ENCODE measurements at regions not wholly inside any gene's neighbourhood (a gene's known extent, or its start where the extent isn't known, plus 50 kb on each side); places are given as distances from the start of the nearest gene placed in this dataset.
A peak's percentile ranks its signal among the peaks of the same experiment; 100 is the strongest.

DNA sequence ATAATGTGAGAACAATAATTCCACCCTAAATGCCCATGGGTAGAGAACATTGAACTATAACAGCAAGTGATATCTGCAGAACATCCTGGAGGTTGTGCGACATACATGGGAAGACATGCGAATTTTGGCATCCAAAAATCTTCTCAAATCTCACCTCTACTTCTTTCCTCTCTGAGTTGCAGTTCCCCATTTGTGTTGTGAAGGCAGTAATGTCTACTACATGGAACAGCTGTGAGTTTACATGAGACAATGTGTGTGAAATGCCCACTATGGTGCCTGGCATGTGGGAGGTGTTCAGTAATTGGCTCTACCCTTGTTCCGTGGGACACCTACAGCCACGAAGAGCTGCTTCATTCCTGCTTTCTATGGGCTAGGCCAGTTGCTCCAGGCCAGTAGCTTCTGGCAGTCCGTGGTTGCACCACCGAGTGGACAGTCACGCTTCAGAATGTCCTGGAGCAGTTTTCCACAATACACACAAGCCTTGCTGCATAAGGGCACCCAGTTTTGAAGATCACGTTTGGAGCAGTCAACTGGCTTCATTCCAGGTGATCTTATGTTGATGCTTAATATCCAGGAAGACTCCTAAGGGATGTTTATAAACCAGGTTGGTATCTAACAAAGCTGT, 297.7 kb downstream of the DEPDC1B start:
- in situ Hi-C loops (cut with MboI; ENCODE audit: low pct_unique_long_range_greater_than_20kb in 2 of 9, low sequenced_read_pairs in 9 of 9, unreplicated experiment in 9 of 9), result no loop called here
- Histone ChIP-seq H3K4me3 (no peak overlapping the region), H3K4me1 (replicated peaks in 1 of 2) (peaks cover 0 to 4% of the 10 kb centered on the region in 2 donors), H3K27ac (no peak overlapping the region)
- 0 to 100% (median 85%) methylated on average over 1 to 8 of the region's 8 CpGs; no CpG with 5 or more reads in 3 of the 10 experiments for WGBS, 10 experiments
- no peak for ATAC-seq (replicated peaks in 6 of 8)

DNA sequence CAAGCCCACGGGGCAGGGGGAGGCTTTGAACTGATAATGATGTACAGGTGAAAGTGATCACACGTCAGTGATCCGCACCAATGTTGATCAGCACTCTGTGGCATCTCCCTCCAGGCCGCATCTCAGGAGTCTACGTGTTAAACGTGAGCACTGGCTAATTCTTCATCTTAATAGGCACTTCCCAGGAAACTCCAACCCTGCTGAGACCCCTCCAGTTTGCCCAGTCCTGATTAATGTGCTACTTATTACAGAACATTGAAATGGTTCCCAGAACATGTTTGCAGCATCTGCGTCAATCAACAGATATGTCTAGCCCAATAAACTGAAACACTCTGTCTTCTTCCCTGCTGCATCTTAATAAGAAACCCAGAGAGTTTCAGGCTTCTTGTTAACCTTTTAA, 298.4 kb downstream of the DEPDC1B start:
- in situ Hi-C loops (cut with MboI; ENCODE audit: low pct_unique_long_range_greater_than_20kb in 2 of 9, low sequenced_read_pairs in 9 of 9, unreplicated experiment in 9 of 9), result no loop called here
- WGBS, 10 experiments, result 17 to 86% (median 57%) methylated on average over 1 to 6 of the region's 7 CpGs; no CpG with 5 or more reads in 2 of the 10 experiments
- Histone ChIP-seq H3K4me1 (replicated peaks in 1 of 2) (peaks cover 0 to 4% of the 10 kb centered on the region in 2 donors), H3K4me3 (no peak overlapping the region), H3K27ac (no peak overlapping the region)
- ATAC-seq (replicated peaks in 6 of 8), result peak in 4 of 8 experiments; percentile 47 to 86 (median 70)

GRCh38 chr5:60399507-60399906, 300.5 kb downstream of the DEPDC1B start:
- in situ Hi-C loops (cut with MboI; ENCODE audit: low pct_unique_long_range_greater_than_20kb in 2 of 9, low sequenced_read_pairs in 9 of 9, unreplicated experiment in 9 of 9), result loop anchor here in 4 of 9 experiments (25.0 kb wide), 1 partner anchor 587 kb away; no protein-coding TSS in a partner anchor
- WGBS, 10 experiments, result 0 to 90% (median 77%) methylated on average over 1 to 4 of the region's 4 CpGs; no CpG with 5 or more reads in 5 of the 10 experiments
- H3K4me3 ChIP-seq, result no peak overlapping the region
- peak in 1 of 8 experiments; percentile 27 for ATAC-seq (replicated peaks in 6 of 8)
- peaks cover 0 to 4% of the 10 kb centered on the region in 2 donors for H3K4me1 ChIP-seq (replicated peaks in 1 of 2)
- H3K27ac ChIP-seq, result no peak overlapping the region

DNA sequence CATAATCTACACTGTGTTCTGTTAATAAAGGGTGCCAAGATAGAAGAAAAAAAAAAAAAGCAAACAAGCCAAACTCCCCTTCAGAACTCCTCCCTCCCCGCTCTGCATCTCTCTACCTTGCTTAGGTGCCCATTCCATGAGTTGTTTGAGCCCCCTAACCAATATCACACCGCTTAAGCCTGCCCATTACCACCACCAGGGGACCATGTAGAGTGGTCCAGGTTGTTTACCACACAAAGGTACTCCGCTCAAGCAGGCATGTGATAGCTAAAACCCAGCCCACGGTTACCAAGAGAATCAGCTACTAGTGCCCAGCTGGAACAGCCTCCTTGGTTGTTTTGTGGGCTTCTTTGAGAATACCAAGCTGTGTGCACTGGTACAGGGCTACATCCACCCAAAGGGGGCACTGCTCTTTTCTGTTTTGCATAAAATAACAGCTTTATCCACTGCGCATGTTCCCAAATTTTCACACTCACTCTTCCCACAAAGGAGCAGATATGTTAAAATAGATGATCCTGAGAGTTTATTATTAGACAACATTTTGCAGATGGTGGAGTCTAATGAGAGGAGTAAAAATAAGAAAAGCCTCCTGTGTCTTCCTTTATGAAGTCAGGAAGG, 304.1 kb downstream of the DEPDC1B start:
- Histone ChIP-seq H3K27ac (no peak overlapping the region), H3K4me1 (replicated peaks in 1 of 2) (no peaks in the 10 kb centered on the region), H3K4me3 (no peak overlapping the region)
- in situ Hi-C loops (cut with MboI; ENCODE audit: low pct_unique_long_range_greater_than_20kb in 2 of 9, low sequenced_read_pairs in 9 of 9, unreplicated experiment in 9 of 9), result loop anchor here in 4 of 9 experiments (25.0 kb wide), 1 partner anchor 584 kb away; no protein-coding TSS in a partner anchor
- ATAC-seq (replicated peaks in 6 of 8), result no peak
- WGBS, 10 experiments, result 68 to 100% (median 93%) methylated on average over 1 to 4 of the region's 5 CpGs; no CpG with 5 or more reads in 2 of the 10 experiments

DNA sequence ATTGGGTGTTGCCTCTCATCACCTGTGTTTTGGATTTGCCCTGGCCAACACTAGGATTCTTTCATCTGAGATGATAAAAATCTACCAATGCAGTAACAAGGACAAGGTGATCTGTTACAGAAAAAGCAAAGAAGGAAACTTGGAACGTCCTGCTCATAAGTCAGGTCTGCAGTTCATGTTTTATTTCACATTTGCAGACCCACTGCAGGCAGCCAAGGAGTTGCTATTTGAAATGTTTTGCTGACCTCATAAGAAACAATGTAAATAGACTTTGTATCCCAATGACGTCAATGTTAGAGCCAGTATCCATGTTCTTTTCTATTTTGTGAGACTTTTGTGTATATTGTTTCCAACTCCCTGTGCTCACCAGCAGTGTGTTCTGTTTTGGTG, 312.9 kb downstream of the DEPDC1B start:
- Histone ChIP-seq H3K4me3 (no peak overlapping the region), H3K4me1 (replicated peaks in 1 of 2) (peaks cover 0 to 10% of the 10 kb centered on the region in 2 donors), H3K27ac (no peak overlapping the region)
- WGBS, 10 experiments, result 28 to 83% (median 59%) methylated on average over 1 to 2 of the region's 2 CpGs
- peak in 1 of 8 experiments; percentile 73 for ATAC-seq (replicated peaks in 6 of 8)
- in situ Hi-C loops (cut with MboI; ENCODE audit: low pct_unique_long_range_greater_than_20kb in 2 of 9, low sequenced_read_pairs in 9 of 9, unreplicated experiment in 9 of 9), result loop anchor here in 4 of 9 experiments (10.0 to 25.0 kb wide), 2 partner anchors 198 to 575 kb away; no protein-coding TSS in a partner anchor

GRCh38 chr5:60386436-60387050, 313.4 kb downstream of the DEPDC1B start:
- peak in 4 of 8 experiments; percentile 29 to 54 (median 44) for ATAC-seq (replicated peaks in 6 of 8)
- WGBS, 10 experiments, result 0 to 45% (median 26%) methylated on average over 1 to 4 of the region's 5 CpGs
- Histone ChIP-seq H3K4me1 (replicated peaks in 1 of 2) (peaks cover 0 to 10% of the 10 kb centered on the region in 2 donors), H3K4me3 (no peak overlapping the region), H3K27ac (no peak overlapping the region)
- in situ Hi-C loops (cut with MboI; ENCODE audit: low pct_unique_long_range_greater_than_20kb in 2 of 9, low sequenced_read_pairs in 9 of 9, unreplicated experiment in 9 of 9), result loop anchor here in 4 of 9 experiments (10.0 to 25.0 kb wide), 2 partner anchors 198 to 574 kb away; no protein-coding TSS in a partner anchor

GRCh38 chr5:60382716-60383115, 317.2 kb downstream of the DEPDC1B start:
- in situ Hi-C loops (cut with MboI; ENCODE audit: low pct_unique_long_range_greater_than_20kb in 2 of 9, low sequenced_read_pairs in 9 of 9, unreplicated experiment in 9 of 9), result loop anchor here in 4 of 9 experiments (5.0 to 25.0 kb wide), 3 partner anchors 85 to 570 kb away; no protein-coding TSS in a partner anchor
- ATAC-seq (replicated peaks in 6 of 8), result peak in 3 of 8 experiments; percentile 30 to 59 (median 57)
- Histone ChIP-seq H3K27ac (no peak overlapping the region), H3K4me1 (replicated peaks in 1 of 2) (peaks cover 0 to 10% of the 10 kb centered on the region in 2 donors), H3K4me3 (no peak overlapping the region)
- WGBS, 10 experiments, result 23 to 100% (median 86%) methylated on average over 2 to 3 of the region's 3 CpGs

DNA sequence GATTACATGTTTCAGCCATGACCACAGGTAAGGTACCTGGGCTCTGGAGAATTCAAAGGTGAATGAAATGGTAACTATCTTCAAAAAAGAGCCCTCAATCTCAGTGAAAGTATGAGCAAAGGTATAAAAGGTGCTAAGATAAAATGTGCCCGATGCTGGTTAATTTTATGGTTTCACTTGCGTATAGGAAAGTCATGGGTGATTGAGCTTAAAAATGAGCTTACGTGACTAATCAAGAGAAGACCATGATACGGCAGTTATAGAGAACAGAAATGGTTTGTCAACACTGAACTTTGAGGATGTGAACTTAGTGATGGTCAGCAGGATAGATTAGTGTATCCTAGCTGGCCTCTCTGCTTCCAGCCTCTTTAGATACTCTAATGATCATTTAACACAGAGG, 320.1 kb downstream of the DEPDC1B start:
- Histone ChIP-seq H3K4me1 (replicated peaks in 1 of 2) (no peaks in the 10 kb centered on the region), H3K4me3 (no peak overlapping the region), H3K27ac (no peak overlapping the region)
- ATAC-seq (replicated peaks in 6 of 8), result no peak
- 60 to 100% (median 95%) methylated on average over 1 to 4 of the region's 4 CpGs for WGBS, 10 experiments
- in situ Hi-C loops (cut with MboI; ENCODE audit: low pct_unique_long_range_greater_than_20kb in 2 of 9, low sequenced_read_pairs in 9 of 9, unreplicated experiment in 9 of 9), result loop anchor here in 4 of 9 experiments (5.0 to 25.0 kb wide), 3 partner anchors 83 to 568 kb away; no protein-coding TSS in a partner anchor

DNA sequence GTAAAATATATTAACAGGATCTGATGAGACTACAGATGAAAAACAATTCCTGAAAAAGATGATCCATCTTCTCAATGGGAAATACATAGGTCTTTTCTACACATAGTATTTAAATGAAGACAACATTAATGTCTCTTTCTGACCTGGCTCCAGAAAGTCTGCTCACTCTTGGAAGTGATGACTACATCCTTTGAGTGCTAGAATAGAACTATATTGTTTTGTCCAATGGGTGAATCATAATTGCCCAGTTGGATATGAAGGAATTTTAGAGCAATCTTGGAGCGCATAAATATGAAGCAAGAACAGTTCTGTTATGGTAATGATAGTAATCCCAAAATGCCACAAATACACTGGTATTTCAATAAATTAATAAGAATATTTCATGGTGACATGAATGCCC, 322.1 kb downstream of the DEPDC1B start:
- in situ Hi-C loops (cut with MboI; ENCODE audit: low pct_unique_long_range_greater_than_20kb in 2 of 9, low sequenced_read_pairs in 9 of 9, unreplicated experiment in 9 of 9), result loop anchor here in 4 of 9 experiments (25.0 kb wide), 1 partner anchor 566 kb away; no protein-coding TSS in a partner anchor
- WGBS, 10 experiments, result 44 to 100% (median 92%) methylated on average over 1 of the region's 1 CpG; no CpG with 5 or more reads in 2 of the 10 experiments

DNA sequence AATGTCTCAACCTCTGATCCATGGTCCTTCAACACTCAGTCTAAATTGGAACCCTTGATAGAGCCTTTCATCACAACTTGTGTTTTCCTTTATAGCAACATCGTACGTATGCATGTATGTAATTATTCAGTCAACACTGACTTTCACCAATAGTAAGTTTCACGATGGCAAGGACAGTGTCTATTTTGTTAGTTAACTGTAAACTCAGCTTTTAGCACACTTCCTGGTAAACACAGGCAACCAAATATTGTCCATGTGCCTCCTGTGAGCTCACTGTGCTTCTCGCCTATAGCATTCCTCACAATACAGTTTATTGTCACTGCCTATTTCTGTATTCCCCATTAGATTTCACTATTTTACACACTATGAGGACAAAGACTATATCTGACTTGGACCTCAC, 323.1 kb downstream of the DEPDC1B start:
- Histone ChIP-seq H3K27ac (no peak overlapping the region), H3K4me1 (replicated peaks in 1 of 2) (no peaks in the 10 kb centered on the region), H3K4me3 (no peak overlapping the region)
- in situ Hi-C loops (cut with MboI; ENCODE audit: low pct_unique_long_range_greater_than_20kb in 2 of 9, low sequenced_read_pairs in 9 of 9, unreplicated experiment in 9 of 9), result loop anchor here in 4 of 9 experiments (25.0 kb wide), 1 partner anchor 565 kb away; no protein-coding TSS in a partner anchor
- WGBS, 10 experiments, result 79 to 100% (median 98%) methylated on average over 1 to 4 of the region's 4 CpGs; no CpG with 5 or more reads in 1 of the 10 experiments
- ATAC-seq (replicated peaks in 6 of 8), result no peak

More for the DNA sequence above, 322.1 kb downstream of the DEPDC1B start:
- Histone ChIP-seq H3K4me1 (replicated peaks in 1 of 2) (no peaks in the 10 kb centered on the region), H3K27ac (no peak overlapping the region), H3K4me3 (no peak overlapping the region)
- no peak for ATAC-seq (replicated peaks in 6 of 8)

GRCh38 chr5:60374409-60374808, 325.6 kb downstream of the DEPDC1B start:
- Histone ChIP-seq H3K27ac (no peak overlapping the region), H3K4me1 (replicated peaks in 1 of 2) (peaks cover 0 to 4% of the 10 kb centered on the region in 2 donors), H3K4me3 (no peak overlapping the region)
- ATAC-seq (replicated peaks in 6 of 8), result no peak
- in situ Hi-C loops (cut with MboI; ENCODE audit: low pct_unique_long_range_greater_than_20kb in 2 of 9, low sequenced_read_pairs in 9 of 9, unreplicated experiment in 9 of 9), result no loop called here
- 21 to 93% (median 79%) methylated on average over 2 to 5 of the region's 5 CpGs for WGBS, 10 experiments

DNA sequence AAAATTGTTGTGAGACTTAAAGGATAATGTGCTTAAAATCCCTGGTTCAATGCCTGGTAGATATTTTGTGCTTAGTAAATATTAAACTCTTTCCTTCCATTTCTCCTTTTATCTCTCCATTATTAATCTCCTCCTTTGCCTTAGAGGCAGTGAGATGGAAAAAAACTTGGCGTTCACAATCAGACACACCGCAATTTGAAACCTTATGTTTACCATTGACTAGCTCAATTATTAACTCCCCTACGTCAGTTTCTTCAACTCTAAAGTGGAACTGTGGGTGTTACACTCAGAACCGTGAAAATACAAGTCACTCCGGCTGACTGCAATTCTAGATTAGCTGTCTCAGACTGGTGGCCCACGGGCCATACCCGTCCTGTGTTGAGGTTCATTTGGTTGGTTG, 327.2 kb downstream of the DEPDC1B start:
- ATAC-seq (replicated peaks in 6 of 8), result no peak
- Histone ChIP-seq H3K4me1 (replicated peaks in 1 of 2) (peaks cover 0 to 4% of the 10 kb centered on the region in 2 donors), H3K27ac (no peak overlapping the region), H3K4me3 (no peak overlapping the region)
- in situ Hi-C loops (cut with MboI; ENCODE audit: low pct_unique_long_range_greater_than_20kb in 2 of 9, low sequenced_read_pairs in 9 of 9, unreplicated experiment in 9 of 9), result no loop called here
- 47 to 93% (median 81%) methylated on average over 2 to 7 of the region's 7 CpGs; no CpG with 5 or more reads in 1 of the 10 experiments for WGBS, 10 experiments

DNA sequence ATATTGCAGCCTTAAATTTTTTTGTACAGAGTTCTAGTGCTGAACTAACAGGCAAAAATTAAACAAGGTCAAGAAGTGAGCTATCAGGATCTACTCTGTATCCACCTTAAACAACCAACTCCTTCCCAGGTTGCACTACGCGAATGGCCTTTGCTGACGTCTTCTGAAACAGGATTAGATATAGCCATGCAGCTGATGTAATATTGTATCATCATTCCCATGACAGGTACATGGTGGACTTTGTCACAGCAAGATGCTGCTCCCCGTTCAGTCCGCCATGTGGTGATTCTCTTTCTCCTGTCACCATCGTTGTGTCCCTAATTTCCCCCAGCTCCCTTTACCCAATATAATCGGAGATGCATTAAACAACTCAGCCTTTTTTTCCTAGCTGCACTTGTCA, 328.9 kb downstream of the DEPDC1B start:
- in situ Hi-C loops (cut with MboI; ENCODE audit: low pct_unique_long_range_greater_than_20kb in 2 of 9, low sequenced_read_pairs in 9 of 9, unreplicated experiment in 9 of 9), result no loop called here
- WGBS, 10 experiments, result 47 to 100% (median 92%) methylated on average over 1 to 7 of the region's 7 CpGs; no CpG with 5 or more reads in 1 of the 10 experiments
- peak in 4 of 8 experiments; percentile 35 to 95 (median 90) for ATAC-seq (replicated peaks in 6 of 8)

More for the DNA sequence above, 328.9 kb downstream of the DEPDC1B start:
- Histone ChIP-seq H3K4me3 (no peak overlapping the region), H3K4me1 (replicated peaks in 1 of 2) (peaks cover 0 to 4% of the 10 kb centered on the region in 2 donors), H3K27ac (no peak overlapping the region)
